GM12875 (cell line): ENCODE measurements at regions not wholly inside any gene's neighbourhood (a gene's known extent, or its start where the extent isn't known, plus 50 kb on each side); places are given as distances from the start of the nearest gene placed in this dataset.

ENCODE experiments used
- H3K4me3 ChIP-seq: one replicate; pipeline ENCODE4 v1.5.1; 2011; ENCODE audit warnings: low read depth, low read length, control low read depth
- CTCF ChIP-seq: IDR thresholded peaks from 2 replicates; pipeline ENCODE4 v1.5.1; 2011; ENCODE audit warnings: low read depth, mild to moderate bottlenecking, control low read depth, inconsistent platforms, low read length, moderate library complexity, borderline replicate concordance; ENCODE audit not compliant: insufficient read depth

- H3K4me3 ChIP-seq = no peak overlapping the region
- TF ChIP-seq CTCF = no peak
These were observed 382.0 kb upstream of the ADARB2 start for GRCh38 chr10:2119316-2119715.

GRCh38 chr10:2118201-2118600, 380.9 kb upstream of the ADARB2 start:
- no peak for TF ChIP-seq CTCF
- H3K4me3 ChIP-seq = no peak overlapping the region

- no peak for TF ChIP-seq CTCF
- no peak overlapping the region for H3K4me3 ChIP-seq
These were observed 380.3 kb upstream of the ADARB2 start for GRCh38 chr10:2117641-2118040.

- no peak overlapping the region for H3K4me3 ChIP-seq
- TF ChIP-seq CTCF = no peak
These were observed 374.6 kb upstream of the ADARB2 start for GRCh38 chr10:2111965-2112364.

- TF ChIP-seq CTCF = no peak
- no peak overlapping the region for H3K4me3 ChIP-seq
These were observed 371.2 kb upstream of the ADARB2 start for GRCh38 chr10:2108496-2108895.

GRCh38 chr10:2106641-2107040, 369.3 kb upstream of the ADARB2 start:
- H3K4me3 ChIP-seq = no peak overlapping the region
- TF ChIP-seq CTCF = no peak

GRCh38 chr10:2099321-2099720, 362.0 kb upstream of the ADARB2 start:
- no peak for TF ChIP-seq CTCF
- no peak overlapping the region for H3K4me3 ChIP-seq
